Gastrocnemius medialis (tissue), 4 donors: ENCODE measurements at regions not wholly inside any gene's neighbourhood (a gene's known extent, or its start where the extent isn't known, plus 50 kb on each side); places are given as distances from the start of the nearest gene placed in this dataset.

Experiments
- ATAC-seq, 2 donors: fragments of 150-250 bp; one replicate each; pipeline ENCODE4 v1.9.1; 2016
- DNase-seq, 2 donors: peaks; one replicate each; pipeline ENCODE4 v3.0.0-alpha.2; 2019
- H3K27ac ChIP-seq, 4 donors: fragments of 200-600 bp; sonication (generic); 1 replicate in 1 of 4; 2 replicates in 3 of 4; pipeline ENCODE4 v1.5.1; 2016 to 2018; ENCODE audit warnings: mild to moderate bottlenecking in 2 of 4, moderate library complexity in 1 of 4
- H3K27me3 ChIP-seq, 3 donors: fragments of 200-600 bp; sonication (generic) in 2 of 3; 1 replicate in 1 of 3; 2 replicates in 2 of 3; pipeline versions ENCODE4 v1.5.1 to v1.6.0; 2016 to 2019; ENCODE audit warnings: mild to moderate bottlenecking in 1 of 3, moderate library complexity in 1 of 3
- H3K36me3 ChIP-seq, 2 donors: fragments of 200-600 bp; sonication (generic) in 1 of 2; one replicate each; pipeline ENCODE4 v1.5.1; 2017 to 2018
- H3K4me1 ChIP-seq, 2 donors: fragments of 200-600 bp; sonication (generic) in 1 of 2; one replicate each; pipeline ENCODE4 v1.5.1; 2016 to 2017; ENCODE audit warnings: mild to moderate bottlenecking in 2 of 2
- H3K4me3 ChIP-seq, 4 donors: fragments of 200-600 bp; sonication (generic) in 3 of 4; 1 replicate in 1 of 4; 2 replicates in 3 of 4; pipeline ENCODE4 v1.5.1; 2016 to 2019; ENCODE audit warnings: mild to moderate bottlenecking in 2 of 4
- H3K9me3 ChIP-seq, 3 donors: fragments of 200-600 bp; sonication (generic) in 2 of 3; 1 replicate in 1 of 3; 2 replicates in 2 of 3; pipeline ENCODE4 v1.5.1; 2016 to 2019
- POLR2A ChIP-seq, 2 donors: fragments of 450-650 bp; IDR thresholded peaks; one replicate each; pipeline ENCODE4 v1.6.1; 2017; ENCODE audit warnings: antibody characterized with exemption in 2 of 2, mild to moderate bottlenecking in 2 of 2, moderate library complexity in 2 of 2
- in situ Hi-C, 4 donors: fragments of 200-750 bp; cut with MboI; loops; one replicate each; pipeline versions ENCODE4 v1.15.0 to v1.8.0; 2017; ENCODE audit warnings: low sequenced_read_pairs in 4 of 4
- intact Hi-C: fragments of 100-400 bp; cut with DNase I; formaldehyde crosslinking; loops from one replicate; pipeline ENCODE4 v1.15.1; 2023; ENCODE audit warnings: low total_unique reads
- TF ChIP-seq, protein P1 (sequence below), 5 experiments: fragments of 450-650 bp in 3 of 5; fragments of 200-600 bp in 2 of 5; sonication (generic) in 2 of 5; IDR thresholded peaks in 4 of 5; conservative IDR thresholded peaks in 1 of 5; 1 replicate in 4 of 5; 2 replicates in 1 of 5; pipeline ENCODE4 v1.5.1; 2016 to 2019; ENCODE audit warnings: antibody characterized with exemption in 5 of 5, mild to moderate bottlenecking in 3 of 5, moderate library complexity in 3 of 5

DNA sequence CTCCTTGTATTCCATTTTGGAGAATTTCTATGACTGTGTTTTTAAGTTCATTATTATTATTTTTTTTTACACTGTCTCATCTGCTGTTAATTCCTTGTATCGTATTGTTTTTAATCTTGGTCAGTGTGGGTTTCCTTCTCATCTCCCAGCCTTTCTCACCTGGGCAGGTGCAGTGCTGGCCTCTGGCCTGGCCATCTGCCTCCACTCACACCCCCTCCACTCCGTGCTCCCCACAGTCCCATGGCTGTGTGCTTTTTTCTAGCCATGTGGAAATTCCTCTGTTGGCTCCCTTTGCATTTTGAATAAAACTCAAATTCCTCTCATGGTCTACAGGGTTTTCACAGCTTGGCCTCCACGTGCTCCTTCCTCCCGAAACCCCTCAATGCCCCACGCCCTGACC is 50.3 kb upstream of the LINC01488 start:
- in situ Hi-C loops (no loop called here), intact Hi-C loops (no loop called here)
- Histone ChIP-seq H3K27me3 (peaks cover 0 to 7% (median 0%) of the 10 kb centered on the region in 3 donors), H3K9me3 (no peaks in the 10 kb centered on the region), H3K4me3 (no peak overlapping the region), H3K27ac (no peak overlapping the region), H3K4me1 (no peaks in the 10 kb centered on the region), H3K36me3 (no peaks in the 10 kb centered on the region)
- DNase-seq: no peak
- ATAC-seq: no peak
- no peak for TF ChIP-seq POLR2A (IDR thresholded peaks at IDR 0.05)
- TF ChIP-seq, protein P1, sequence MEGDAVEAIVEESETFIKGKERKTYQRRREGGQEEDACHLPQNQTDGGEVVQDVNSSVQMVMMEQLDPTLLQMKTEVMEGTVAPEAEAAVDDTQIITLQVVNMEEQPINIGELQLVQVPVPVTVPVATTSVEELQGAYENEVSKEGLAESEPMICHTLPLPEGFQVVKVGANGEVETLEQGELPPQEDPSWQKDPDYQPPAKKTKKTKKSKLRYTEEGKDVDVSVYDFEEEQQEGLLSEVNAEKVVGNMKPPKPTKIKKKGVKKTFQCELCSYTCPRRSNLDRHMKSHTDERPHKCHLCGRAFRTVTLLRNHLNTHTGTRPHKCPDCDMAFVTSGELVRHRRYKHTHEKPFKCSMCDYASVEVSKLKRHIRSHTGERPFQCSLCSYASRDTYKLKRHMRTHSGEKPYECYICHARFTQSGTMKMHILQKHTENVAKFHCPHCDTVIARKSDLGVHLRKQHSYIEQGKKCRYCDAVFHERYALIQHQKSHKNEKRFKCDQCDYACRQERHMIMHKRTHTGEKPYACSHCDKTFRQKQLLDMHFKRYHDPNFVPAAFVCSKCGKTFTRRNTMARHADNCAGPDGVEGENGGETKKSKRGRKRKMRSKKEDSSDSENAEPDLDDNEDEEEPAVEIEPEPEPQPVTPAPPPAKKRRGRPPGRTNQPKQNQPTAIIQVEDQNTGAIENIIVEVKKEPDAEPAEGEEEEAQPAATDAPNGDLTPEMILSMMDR (IDR thresholded peaks at IDR 0.05 in 4 of 5, conservative IDR thresholded peaks at IDR 0.05 in 1 of 5): no peak
